Osteoblast (primary cell): ENCODE measurements at regions not wholly inside any gene's neighbourhood (a gene's known extent, or its start where the extent isn't known, plus 50 kb on each side); places are given as distances from the start of the nearest gene placed in this dataset.

Source experiments
- DNase-seq: peaks from one replicate; pipeline ENCODE4 v3.0.0; 2011; ENCODE audit warnings: low spot score, mixed read lengths; ENCODE audit not compliant: insufficient read length; ENCODE audit errors: missing footprints
- H2AFZ ChIP-seq: 2 replicates; pipeline ENCODE4 v1.6.0; 2011; ENCODE audit warnings: mild to moderate bottlenecking, low read length
- H3K27ac ChIP-seq: 2 replicates; pipeline ENCODE4 v1.5.1; 2011; ENCODE audit warnings: mild to moderate bottlenecking, low read depth, low read length, moderate library complexity
- H3K27me3 ChIP-seq: 2 replicates; pipeline ENCODE4 v1.6.0; 2012; ENCODE audit warnings: mild to moderate bottlenecking, control low read depth, inconsistent platforms, low read length, moderate library complexity; ENCODE audit not compliant: insufficient read depth
- H3K36me3 ChIP-seq: 2 replicates; pipeline ENCODE4 v1.5.1; 2011; ENCODE audit warnings: mild to moderate bottlenecking, low read length, control low read depth, moderate library complexity; ENCODE audit not compliant: insufficient read depth
- H3K4me1 ChIP-seq: 2 replicates; pipeline ENCODE4 v1.5.1; 2011; ENCODE audit warnings: mild to moderate bottlenecking, low read length, control low read depth, moderate library complexity; ENCODE audit not compliant: insufficient read depth
- H3K4me2 ChIP-seq: 2 replicates; pipeline ENCODE4 v1.6.0; 2011; ENCODE audit warnings: mild to moderate bottlenecking, low read length; ENCODE audit not compliant: insufficient read depth
- H3K4me3 ChIP-seq: fragments of 200-600 bp; sonication (generic); 3 replicates; pipeline ENCODE4 v1.5.1; 2012; ENCODE audit warnings: mild to moderate bottlenecking, low read length, inconsistent platforms; ENCODE audit not compliant: insufficient read depth
- H3K79me2 ChIP-seq: 2 replicates; pipeline ENCODE4 v1.6.0; 2012; ENCODE audit warnings: mild to moderate bottlenecking, low read length, control low read depth, inconsistent platforms; ENCODE audit not compliant: insufficient read depth
- H3K9me3 ChIP-seq: 2 replicates; pipeline ENCODE4 v1.5.1; 2011; ENCODE audit warnings: low read depth, low read length, control low read depth
- H4K20me1 ChIP-seq: 2 replicates; pipeline ENCODE4 v1.6.0; 2012; ENCODE audit warnings: mild to moderate bottlenecking, low read length, control low read depth; ENCODE audit not compliant: insufficient read depth
- TF ChIP-seq, protein P1 (sequence below): IDR thresholded peaks from 2 replicates; pipeline ENCODE4 v1.5.1; 2011; ENCODE audit warnings: mild to moderate bottlenecking, low read depth, low read length, moderate library complexity; ENCODE audit errors: extremely low read depth

DNA sequence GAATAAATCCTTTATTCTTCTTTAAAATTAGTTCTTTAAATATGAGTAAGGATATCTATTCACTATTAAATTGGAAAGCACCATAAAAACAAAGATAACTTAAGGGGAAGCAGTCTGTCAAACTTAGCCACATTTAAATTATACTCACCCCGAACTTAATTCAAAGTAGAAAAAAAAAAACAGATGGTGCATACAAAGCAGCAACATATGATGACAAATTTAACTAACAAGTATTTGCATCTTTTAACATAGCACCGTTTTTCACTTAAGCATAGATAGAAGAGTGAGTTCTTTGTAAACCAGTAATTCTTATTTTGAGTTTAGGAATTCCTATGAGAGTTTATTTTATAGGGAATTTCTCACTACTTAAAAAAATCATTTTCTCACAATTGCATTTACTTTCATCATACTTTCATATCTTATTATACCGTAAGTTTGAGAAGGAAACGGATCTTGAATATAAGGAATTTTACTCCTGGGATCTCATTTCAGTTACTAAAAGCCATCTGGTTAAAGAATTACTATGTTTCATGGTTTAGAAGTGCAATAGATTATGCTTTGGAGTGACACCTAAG lies 828.2 kb upstream of the MAP3K7 start:
- H3K9me3 ChIP-seq = no peaks in the 10 kb centered on the region
- no peak for DNase-seq
- H4K20me1 ChIP-seq = no peaks in the 10 kb centered on the region

DNA sequence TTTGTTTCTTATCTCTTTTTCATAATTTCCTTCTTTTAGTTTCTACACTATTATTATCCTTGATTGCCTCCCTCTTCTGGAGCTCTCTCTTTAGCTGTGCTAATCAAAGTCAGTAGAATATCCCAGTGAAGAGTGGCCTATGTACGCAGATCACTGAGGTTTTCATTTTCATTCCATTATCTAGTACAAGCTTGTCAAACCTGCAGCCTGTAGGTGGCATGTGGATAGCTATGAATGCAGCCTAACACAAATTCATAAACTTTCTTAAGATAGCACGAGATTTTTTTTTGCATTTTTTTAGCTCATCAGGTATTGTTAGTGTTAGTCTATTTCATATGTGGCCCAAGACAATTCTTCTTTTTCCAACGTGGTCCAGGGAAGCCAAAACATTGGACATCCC lies 825.7 kb upstream of the MAP3K7 start:
- Histone ChIP-seq H3K9me3 (no peaks in the 10 kb centered on the region), H3K79me2 (no peaks in the 10 kb centered on the region), H3K4me1 (no peaks in the 10 kb centered on the region), H3K36me3 (no peaks in the 10 kb centered on the region), H3K27ac (no peak overlapping the region), H4K20me1 (no peaks in the 10 kb centered on the region), H2AFZ (no peak overlapping the region), H3K4me2 (no peak overlapping the region), H3K27me3 (no peaks in the 10 kb centered on the region), H3K4me3 (no peak overlapping the region)
- TF ChIP-seq, protein P1, sequence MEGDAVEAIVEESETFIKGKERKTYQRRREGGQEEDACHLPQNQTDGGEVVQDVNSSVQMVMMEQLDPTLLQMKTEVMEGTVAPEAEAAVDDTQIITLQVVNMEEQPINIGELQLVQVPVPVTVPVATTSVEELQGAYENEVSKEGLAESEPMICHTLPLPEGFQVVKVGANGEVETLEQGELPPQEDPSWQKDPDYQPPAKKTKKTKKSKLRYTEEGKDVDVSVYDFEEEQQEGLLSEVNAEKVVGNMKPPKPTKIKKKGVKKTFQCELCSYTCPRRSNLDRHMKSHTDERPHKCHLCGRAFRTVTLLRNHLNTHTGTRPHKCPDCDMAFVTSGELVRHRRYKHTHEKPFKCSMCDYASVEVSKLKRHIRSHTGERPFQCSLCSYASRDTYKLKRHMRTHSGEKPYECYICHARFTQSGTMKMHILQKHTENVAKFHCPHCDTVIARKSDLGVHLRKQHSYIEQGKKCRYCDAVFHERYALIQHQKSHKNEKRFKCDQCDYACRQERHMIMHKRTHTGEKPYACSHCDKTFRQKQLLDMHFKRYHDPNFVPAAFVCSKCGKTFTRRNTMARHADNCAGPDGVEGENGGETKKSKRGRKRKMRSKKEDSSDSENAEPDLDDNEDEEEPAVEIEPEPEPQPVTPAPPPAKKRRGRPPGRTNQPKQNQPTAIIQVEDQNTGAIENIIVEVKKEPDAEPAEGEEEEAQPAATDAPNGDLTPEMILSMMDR = no peak
- DNase-seq = no peak

More for the DNA sequence above, 828.2 kb upstream of the MAP3K7 start:
- Histone ChIP-seq H3K36me3 (no peaks in the 10 kb centered on the region), H2AFZ (no peak overlapping the region), H3K79me2 (no peaks in the 10 kb centered on the region), H3K27me3 (no peaks in the 10 kb centered on the region), H3K4me3 (no peak overlapping the region), H3K4me1 (no peaks in the 10 kb centered on the region), H3K27ac (no peak overlapping the region), H3K4me2 (no peak overlapping the region)
- TF ChIP-seq, protein P1 = no peak

DNA sequence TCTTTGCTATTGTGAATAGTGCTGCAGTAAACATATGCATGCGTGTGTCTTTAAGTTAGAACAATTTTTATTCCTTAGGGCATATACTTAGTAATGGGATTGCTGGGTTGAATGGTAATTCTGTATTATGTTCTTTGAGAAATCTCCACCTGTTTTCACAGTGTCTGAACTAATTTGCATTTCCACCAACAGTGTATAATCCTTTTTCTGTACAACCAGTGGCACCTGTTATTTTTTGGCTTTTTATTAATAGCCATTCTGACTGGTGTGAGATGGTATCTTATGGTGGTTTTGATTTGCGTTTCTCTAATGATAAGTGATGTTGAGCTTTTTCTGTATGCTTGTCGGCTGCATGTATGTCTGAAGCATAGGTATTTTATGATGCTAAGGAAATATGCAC lies 820.8 kb upstream of the MAP3K7 start:
- Histone ChIP-seq H3K4me1 (no peaks in the 10 kb centered on the region), H3K9me3 (no peaks in the 10 kb centered on the region), H4K20me1 (no peaks in the 10 kb centered on the region), H2AFZ (no peak overlapping the region), H3K27ac (no peak overlapping the region), H3K79me2 (no peaks in the 10 kb centered on the region), H3K4me3 (no peak overlapping the region), H3K27me3 (no peaks in the 10 kb centered on the region), H3K4me2 (no peak overlapping the region), H3K36me3 (no peaks in the 10 kb centered on the region)
- no peak for DNase-seq
- TF ChIP-seq, protein P1 = no peak

DNA sequence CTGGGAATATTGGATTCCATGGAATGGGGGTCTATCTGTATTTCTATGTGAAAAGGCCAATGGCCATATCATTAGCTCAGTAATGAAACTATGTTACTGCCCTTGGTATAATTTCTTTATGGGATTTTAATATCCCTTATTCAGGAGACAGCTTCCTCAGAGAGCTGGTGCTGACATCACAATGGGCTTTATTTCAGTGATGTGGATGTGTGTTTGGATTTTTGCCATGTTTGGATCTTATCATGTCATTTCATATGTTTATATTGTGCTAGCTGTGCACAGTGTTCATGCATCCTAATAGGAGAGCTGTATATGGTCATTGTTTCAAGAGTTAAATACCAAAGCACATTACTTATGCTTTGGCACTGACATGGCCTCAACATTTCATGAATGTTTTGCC lies 806.1 kb upstream of the MAP3K7 start:
- Histone ChIP-seq H3K27ac (no peak overlapping the region), H3K36me3 (no peaks in the 10 kb centered on the region), H3K79me2 (no peaks in the 10 kb centered on the region), H2AFZ (no peak overlapping the region), H3K9me3 (peaks cover 3% of the 10 kb centered on the region), H3K4me1 (no peaks in the 10 kb centered on the region), H4K20me1 (no peaks in the 10 kb centered on the region), H3K4me3 (no peak overlapping the region), H3K27me3 (no peaks in the 10 kb centered on the region), H3K4me2 (no peak overlapping the region)
- TF ChIP-seq, protein P1 = no peak
- no peak for DNase-seq
